GM19328 (cell line): ENCODE measurements at regions not wholly inside any gene's neighbourhood (a gene's known extent, or its start where the extent isn't known, plus 50 kb on each side); places are given as distances from the start of the nearest gene placed in this dataset.
"Not testable (repeated sequence)": the region's sequence is repeated elsewhere in the genome, so short reads cannot be mapped to it uniquely, and the experiment has no call there.

ENCODE experiments used
- ATAC-seq: cut with Tn5 transposase; IDR thresholded peaks from one replicate; pipeline ENCODE4 v1.9.1; 2021; ENCODE audit warnings: mild to moderate bottlenecking, moderate library complexity; ENCODE audit not compliant: unreplicated experiment

DNA sequence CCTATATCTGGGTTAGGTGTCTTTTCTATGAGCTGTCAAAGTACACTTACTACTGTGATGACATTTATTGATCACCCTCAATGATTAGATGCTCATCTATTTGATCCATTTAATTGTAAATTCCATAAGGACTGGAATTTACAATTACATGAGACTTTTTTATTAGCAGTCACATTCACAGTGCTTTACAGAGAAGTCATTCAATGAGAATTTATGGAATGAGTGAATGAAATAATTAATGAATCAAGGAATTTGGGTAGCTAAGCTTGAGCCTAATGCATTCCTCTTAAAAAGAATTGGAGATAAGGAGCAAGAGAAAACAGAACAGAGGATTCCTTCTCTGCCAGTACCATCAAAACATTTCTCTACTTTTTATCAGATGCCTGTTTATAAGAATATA is 1437.5 kb upstream of the CDH8 start:
- no peak for ATAC-seq

DNA sequence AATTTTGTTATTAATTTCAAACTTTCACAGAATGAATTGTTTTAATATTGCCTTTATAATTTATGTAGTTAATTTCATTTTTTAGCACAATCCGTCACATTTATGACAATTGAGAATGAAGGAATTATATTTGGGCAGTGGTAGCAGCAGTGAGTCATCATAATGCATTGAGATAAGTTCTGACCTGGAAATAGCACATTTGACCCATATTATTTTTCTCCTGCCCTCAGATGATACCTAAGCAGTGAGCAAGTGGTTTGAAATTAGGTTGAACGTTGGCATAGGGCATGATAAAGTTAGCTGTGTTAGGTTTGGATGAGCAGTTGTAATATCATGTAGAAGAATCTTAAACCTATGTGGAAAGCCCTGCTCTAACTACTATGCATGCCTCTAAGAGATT is 1431.3 kb upstream of the CDH8 start:
- no peak for ATAC-seq

DNA sequence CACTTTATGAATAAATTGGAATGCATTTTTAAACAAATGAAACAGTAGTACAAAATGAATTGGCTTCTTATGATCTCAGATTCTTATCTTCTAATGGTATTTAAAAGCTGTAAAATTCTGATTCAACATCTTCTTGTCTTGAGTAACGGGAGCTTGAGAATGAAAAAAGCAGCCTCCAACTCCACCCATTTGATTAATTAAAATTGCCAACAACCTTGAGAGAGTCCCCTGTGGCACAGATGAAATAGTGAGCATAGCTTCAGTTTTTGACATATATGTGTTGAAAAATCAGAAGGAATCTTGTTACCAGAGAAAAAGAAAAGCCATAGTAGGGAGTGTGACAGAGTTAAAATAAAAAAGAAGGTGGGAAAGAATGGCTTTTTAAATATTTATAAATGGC is 1426.1 kb upstream of the CDH8 start:
- ATAC-seq = no peak

DNA sequence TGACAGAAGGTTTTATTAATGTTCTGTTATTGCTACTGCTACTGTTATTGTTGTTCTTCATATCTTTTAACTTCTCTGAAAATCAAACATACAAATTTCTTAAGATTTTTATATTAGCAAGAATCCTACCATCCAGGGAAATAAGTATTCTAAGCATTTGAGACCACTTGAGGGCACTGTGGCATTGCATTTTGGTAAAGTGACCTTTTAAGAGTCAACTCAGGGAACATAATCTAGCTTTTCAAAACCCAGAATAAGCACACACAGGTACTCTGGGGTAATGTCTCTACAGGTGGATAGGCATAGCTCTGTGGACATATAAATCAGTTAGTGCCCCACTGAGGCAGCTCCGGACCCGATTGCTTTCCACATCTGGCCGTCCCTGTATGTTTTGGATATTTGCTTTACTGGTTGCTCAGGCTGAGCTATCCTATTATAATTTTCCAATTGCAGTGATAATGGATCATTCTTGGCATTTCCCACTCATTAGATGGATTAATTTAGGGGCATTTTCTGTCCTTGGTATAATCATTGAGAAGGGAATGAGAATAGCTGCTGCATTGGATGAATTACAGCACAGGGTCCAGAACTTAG is 1425.1 kb upstream of the CDH8 start:
- no peak for ATAC-seq

DNA sequence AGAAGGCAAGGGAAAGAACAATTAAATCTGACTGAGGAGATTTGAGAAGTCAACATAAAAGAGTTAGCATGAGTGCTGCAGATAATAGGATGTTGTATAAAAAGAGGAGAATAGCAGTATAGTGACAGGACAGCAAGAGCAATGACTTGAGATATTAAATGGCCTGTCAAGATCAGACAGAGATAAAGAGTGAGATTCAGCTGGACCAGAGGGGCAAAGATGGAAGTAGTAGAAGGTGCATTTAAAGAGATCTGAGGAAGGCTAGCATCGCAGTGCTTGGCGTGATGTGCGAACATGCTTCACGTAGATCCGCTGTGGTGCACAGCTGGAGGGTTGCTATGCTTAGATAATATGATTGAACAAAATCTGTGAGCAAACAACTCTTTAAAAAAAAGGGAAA is 1422.6 kb upstream of the CDH8 start:
- no peak for ATAC-seq

DNA sequence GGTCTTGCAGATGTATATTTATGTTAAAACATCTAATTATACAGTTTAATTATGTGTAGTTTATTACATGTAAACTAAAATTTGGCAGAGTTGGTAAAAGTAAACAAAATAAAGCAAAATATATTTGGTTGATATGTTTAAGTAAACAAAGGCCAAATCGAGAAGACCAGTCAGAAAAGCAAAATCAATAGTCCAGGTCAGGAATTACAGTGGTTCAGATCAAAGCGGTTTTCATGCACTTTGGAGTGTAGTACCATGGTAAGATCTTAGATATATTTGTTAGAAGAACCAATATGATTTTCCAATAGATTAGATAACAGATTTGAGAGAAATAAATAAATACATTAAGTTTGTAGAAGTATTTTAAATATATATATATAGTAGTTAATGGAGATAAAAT is 1421.6 kb upstream of the CDH8 start:
- no peak for ATAC-seq

DNA sequence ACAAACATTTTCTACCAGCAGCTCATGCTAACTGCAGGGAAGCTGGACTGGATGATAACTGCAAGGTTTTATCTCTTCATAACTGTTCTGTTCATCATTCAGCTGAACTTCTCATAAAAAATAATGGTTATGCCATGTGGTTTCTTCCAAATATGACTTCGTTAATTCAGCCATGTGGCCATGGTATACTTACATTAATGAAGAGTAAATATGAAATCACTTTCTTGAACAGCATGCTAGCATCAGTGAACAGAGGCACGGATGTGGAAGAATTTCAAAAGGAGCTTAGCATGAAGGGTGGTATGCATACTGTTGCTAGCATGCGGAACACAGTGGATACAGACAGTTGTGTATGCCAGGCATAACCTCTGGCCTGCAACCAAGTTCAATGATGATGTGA is 1417.0 kb upstream of the CDH8 start:
- no peak for ATAC-seq

DNA sequence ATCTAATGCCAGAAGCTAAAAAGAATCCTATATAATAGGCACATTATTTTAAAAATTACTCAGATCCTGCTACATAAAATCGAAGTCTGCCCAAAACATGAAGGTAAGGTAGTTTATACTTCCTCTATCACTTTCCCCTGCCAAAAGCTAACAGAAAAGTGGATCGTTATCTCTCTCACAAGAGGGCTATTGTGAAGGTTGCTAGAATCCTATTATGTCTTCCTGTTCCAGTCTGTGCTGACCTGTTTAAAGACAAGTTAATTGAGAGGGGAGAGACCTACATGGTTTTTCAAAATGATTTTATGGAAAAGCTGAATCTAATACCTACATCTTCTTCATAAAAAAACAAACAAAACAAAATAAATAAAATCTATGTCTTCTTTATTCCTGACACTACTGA is 1410.9 kb upstream of the CDH8 start:
- no peak for ATAC-seq

DNA sequence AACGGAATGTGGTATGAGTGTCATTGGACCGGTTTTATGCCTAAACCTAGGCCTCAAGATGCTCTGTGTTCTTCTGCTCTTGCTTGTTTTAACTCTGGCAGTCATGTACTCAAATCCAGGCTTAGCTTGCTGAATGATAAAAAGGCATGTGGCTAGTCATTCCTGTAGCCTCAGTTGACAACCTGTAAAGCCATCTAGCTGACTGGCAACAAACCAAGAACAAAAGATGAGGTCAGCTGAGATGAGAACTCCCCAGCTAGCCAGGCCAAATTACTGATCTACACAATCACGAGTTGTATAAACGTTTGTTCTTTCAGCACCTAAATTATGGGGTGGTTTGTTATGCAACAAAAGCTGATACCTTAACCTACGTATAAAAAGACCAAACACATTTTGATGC is 1406.0 kb upstream of the CDH8 start:
- no peak for ATAC-seq

DNA sequence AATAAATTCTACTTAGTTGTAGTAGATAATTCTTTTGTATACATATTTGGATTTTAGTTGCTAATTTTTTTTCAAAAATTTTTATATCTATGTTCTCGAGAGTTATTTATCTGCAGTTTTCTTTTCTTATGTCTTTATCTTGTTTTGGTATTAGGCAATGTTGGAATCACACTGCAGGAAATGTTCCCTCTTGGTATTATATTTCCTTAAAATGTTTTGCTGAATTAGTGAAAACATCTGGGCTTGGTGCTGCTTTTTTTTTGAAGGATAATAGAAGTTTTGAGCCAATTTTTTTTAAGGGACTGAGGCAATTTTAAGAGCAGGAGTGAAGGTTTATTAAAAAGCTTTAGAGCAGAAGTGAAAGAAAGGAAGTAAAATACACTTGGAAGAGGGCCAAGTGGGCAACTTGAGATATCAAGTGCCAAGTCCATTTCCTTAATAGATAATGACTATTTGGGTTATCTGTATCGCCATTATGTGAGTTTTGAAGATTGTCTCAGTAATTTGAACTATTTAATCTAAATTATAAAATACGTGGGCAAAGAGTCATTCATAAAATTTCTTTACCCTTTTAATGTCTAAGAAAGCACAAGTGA is 1390.1 kb upstream of the CDH8 start:
- ATAC-seq = no peak

DNA sequence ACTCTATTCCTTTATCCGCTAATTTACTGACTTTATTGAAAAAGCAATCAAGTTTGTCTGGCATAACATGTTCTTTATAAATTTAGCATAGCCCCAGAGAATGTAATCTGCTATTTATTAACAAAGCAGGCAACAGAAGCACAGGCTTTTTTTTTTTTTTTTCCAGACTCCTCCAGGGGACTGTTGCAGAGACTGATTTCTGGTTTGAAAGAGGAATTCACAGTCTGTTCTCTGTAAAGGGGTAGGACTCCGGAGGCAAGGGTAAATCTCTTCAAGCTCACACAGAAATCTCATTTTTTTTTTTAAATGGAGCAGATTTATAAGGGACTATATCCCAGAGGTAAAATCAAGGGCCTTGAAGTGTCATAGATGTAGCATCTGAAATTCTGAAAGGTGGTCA is 1386.5 kb upstream of the CDH8 start:
- no peak for ATAC-seq

DNA sequence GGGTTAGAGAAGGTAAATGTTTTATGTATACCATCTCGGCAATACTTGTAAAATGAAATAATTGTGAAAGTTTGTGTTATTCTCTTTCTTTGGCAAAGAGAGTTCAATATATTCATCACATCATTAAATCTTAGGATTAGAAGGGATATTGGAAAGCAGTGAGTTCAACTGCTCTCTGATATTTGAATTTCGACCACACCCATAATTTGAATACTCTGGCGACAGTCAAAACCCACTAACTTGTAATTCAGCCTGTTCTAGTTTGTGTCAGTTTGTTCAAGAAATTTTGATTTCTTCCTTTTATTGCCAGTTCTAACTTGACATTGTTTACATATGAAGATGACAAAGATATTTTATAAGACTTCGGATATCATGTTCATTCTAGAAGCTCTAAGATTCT is 1380.5 kb upstream of the CDH8 start:
- ATAC-seq = no peak

DNA sequence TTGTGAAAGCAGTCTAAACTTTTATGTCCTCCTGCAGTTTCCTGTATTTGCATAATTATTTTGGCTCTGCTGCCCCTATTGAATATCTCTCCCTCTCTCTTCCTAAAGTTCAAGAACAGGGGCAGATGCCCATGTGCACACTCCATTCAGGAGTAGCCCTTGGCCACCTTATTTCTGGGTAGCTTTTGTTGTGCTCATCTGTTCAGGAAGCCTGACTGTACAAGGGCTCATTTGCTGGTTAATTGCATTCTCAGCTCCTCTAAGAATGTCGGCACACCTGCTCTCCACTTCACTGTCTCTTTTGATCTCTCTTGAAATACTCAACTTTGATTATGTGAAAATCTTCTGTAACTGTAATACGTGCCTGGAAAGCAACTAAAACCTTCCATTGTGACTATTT is 1378.8 kb upstream of the CDH8 start:
- ATAC-seq = no peak

DNA sequence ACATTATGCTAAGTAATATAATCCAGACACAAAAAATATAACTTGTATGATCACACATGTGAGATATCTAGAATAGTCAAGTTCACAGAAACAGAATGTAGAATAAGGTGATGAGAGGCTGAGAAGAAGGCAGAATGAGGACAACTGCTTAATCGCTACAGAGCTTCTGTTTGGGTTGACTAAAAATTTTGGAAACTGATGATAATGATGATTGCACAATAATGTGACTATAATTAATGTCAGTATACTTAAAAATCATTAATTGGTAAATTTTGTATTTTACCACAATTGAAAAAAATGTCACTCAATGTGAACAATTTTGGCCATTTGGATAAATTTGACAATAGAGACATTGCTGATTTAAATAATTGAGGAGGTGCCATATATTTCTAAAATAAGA is 1374.4 kb upstream of the CDH8 start:
- no peak for ATAC-seq

DNA sequence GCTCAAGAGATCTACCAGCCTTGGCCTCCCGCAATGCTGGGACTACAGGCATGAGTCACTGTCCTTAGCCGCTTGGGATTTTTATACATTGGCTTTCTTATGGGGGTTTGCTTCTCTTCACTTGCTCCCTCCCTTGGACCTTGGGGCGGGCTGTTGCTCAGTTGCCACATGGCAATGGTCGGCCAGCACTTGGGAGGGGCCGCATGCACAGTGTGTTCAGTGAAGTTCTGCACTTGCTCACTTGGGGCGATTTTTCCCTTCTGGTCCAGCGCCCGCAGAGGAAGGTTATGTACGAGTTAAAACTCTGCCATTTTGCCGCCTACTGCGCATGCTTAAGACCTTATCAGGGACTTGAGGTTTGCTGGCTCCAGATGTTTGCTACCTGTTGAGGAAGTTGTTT is 1367.6 kb upstream of the CDH8 start:
- no peak for ATAC-seq

DNA sequence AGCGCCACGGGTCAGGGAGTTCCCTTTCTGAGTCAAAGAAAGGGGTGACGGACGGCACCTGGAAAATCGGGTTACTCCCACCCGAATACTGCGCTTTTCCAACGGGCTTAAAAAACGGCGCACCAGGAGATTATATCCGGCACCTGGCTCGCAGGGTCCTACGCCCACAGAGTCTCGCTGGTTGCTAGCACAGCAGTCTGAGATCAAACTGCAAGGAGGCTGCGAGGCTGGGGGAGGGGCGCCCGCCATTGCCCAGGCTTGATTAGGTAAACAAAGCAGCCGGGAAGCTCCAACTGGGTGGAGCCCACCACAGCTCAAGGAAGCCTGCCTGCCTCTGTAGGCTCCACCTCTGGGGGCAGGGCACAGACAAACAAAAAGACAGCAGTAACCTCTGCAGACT is 1352.0 kb upstream of the CDH8 start:
- ATAC-seq = not testable (repeated sequence)

DNA sequence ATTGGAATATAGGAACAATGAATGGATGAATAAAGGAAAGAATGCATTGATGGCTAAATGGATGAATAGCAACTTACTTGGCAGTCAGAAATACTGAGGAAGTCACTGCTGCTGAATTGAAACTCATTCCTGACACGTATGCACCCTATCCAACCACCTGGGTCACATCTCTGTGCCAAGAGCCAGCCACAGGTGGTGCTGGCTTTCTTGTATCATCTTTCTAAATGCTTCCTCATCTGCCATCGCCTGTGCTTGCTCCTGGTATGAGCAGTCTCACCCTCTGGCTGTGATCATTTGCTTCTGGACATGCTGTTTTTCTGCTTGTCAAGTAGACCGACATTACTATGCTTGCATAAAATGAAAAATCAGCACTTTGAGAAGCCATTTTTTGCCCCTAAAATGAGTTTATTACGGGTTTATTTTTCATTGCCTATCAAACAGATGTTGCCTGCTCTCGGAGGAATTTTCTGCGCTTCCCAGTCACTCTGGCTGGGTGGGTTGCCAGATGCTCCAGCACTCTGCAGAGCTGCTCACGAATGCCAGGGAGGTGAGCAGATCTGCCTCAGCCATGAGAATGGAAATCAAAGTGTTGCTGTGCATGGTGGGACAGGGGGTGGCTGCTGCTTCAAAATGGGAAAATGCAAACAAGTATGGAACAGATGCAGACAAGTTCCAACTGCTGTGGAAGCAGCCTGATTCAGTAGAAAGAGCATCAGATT is 1349.6 kb upstream of the CDH8 start:
- ATAC-seq = no peak

DNA sequence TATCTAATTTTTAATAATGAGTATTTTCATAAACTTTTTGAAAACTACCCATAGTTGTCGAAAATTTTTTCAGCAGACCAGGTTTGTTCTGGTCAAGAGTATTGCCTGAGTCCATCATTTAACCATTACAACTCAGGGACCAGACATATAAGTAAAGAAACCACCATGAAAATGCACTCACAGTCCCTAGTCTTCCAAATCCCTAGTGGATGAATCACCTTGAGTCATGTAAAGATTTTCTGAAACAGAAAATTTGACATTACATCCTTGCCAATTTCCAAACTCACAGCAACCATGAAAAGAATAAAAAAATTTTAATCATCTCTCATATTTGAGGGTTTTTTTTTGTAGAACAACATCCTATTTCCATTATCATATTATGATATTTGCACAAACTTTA is 1337.5 kb upstream of the CDH8 start:
- no peak for ATAC-seq

DNA sequence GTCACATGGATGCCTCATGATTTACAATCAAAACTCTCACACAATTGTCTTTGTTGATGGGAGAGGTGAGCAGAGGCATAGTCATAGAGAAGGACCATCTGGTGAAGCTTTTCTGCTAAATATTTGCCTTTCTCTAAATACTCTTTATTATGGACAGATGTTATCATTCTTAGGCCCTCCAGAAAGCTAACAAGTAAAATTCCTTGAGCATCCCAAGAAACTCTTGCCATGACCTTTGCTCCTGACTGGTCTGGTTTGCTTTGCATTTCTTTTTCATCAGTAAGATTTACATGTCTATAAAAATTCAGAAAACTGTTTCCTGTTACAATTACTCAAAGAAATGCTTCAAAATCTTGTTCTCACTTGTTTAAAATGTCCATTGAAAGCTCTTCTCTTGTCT is 1336.6 kb upstream of the CDH8 start:
- no peak for ATAC-seq

DNA sequence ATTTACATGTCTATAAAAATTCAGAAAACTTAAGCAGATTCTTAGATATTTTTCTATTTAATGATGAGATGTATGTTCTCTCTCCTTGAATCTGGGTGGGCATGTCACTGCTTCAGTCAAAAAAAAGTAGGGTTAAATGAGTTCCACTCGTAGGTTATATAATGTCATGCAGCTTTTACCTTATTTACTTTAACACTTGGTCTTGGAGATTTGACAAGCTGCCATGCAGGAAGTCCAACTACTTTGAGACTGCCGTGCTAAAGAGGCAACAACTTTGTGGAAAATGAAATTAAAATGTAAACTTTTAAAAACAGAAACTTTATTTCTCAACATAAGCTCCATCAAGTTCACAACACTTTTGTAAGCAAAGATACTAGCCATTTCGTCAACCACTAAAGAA is 1336.0 kb upstream of the CDH8 start:
- ATAC-seq = no peak

DNA sequence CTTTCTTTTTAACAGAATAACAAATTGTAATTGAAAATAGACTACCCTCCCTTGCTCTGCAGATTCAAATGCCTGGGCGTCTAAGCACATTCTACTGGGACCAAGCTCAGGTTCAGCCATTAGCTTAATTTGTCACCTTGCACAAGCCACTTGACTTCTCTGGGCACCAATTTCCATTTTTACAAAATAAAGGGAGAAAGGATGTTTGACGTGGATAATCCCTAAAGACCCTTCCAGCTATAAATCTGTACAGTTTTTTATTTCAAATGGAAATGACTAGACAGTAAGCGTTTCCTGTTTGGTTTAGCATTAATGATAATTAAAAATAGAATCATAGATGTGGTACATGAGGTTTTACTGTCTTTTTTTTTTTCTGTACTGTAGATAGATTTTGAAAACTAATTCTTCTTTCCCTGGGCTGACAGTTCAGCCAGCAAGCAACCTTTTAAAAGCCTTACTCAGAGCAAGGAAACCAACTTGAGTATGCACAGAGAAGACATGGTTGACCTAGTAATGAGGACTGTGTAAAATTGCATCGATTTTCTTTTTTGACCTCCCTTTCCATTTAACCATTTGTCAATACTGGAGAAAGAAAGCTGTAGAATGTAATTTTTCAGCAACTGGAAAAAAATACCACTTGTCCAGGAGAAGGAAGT is 1329.5 kb upstream of the CDH8 start:
- ATAC-seq = no peak

DNA sequence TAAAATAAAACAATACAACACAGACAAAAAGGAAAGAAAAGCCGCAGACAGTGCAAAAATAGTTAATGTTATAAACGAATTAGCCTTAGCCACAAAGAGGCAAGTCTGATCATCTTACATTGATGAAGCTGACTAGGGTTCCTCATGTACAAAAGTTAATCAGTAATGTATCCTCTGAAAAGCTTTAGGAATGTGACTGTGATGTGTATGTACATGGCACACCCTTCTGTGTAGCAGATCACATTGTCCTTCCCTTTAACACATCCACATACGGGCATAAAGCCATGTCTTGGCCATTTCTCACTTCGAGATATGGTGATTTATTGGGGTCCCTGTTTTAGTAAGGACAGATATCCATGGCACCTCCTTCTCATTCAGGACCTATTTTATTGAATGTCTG is 1327.5 kb upstream of the CDH8 start:
- ATAC-seq = no peak
